GM12892 (cell line): ENCODE measurements at regions not wholly inside any gene's neighbourhood (a gene's known extent, or its start where the extent isn't known, plus 50 kb on each side); places are given as distances from the start of the nearest gene placed in this dataset.

ENCODE experiments used
- POLR2A ChIP-seq: IDR thresholded peaks from 2 replicates; pipeline ENCODE4 v1.6.1; 2011; ENCODE audit warnings: low read depth, low read length, control low read depth
- POLR2AphosphoS5 ChIP-seq: IDR thresholded peaks from 2 replicates; pipeline ENCODE4 v1.6.1; 2011; ENCODE audit warnings: low read depth, low read length, control low read depth
- TAF1 ChIP-seq: IDR thresholded peaks from 2 replicates; pipeline ENCODE4 v1.6.1; 2011; ENCODE audit warnings: low read depth, mild to moderate bottlenecking, control low read depth, low read length, borderline replicate concordance

DNA sequence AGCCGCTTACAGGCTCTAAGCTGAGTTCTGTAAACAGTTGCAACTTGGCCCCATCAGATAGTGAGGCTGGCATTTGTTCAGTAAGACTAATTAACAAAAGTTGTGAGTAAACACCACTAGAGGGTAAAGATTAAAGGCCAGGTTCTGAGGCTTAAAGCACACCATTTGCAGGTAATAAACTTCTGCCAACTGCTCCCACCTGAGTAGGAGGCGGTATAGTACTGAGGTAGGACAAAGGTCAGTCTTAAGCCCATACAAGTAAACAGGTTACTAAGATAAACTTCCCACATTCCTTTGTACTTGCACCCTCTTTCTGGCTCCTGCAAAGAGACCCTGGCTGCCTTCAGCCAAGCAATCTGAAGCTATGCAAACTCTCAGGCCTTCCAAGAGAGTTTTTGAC is 419.6 kb downstream of the DNAH5 start:
- TF ChIP-seq POLR2AphosphoS5 (no peak), TAF1 (no peak), POLR2A (no peak)
